HL-60 (cell line): ENCODE measurements at regions not wholly inside any gene's neighbourhood (a gene's known extent, or its start where the extent isn't known, plus 50 kb on each side); places are given as distances from the start of the nearest gene placed in this dataset.

Experiments
- CTCF ChIP-seq: IDR thresholded peaks from one replicate; pipeline ENCODE4 v1.5.1; 2011; ENCODE audit warnings: low read length, control low read depth, inconsistent platforms; ENCODE audit not compliant: insufficient read depth
- POLR2AphosphoS5 ChIP-seq: IDR thresholded peaks from 2 replicates; pipeline ENCODE4 v1.6.1; 2012; ENCODE audit warnings: low read depth
- REST ChIP-seq: IDR thresholded peaks from 2 replicates; pipeline ENCODE4 v1.6.1; 2012; ENCODE audit warnings: low read depth; ENCODE audit not compliant: insufficient replicate concordance

GRCh38 chr7:91434836-91435235 is 170.6 kb downstream of the FZD1 start:
- no peak for TF ChIP-seq CTCF
- no peak for TF ChIP-seq POLR2AphosphoS5
- no peak for TF ChIP-seq REST
